ENCODE measurements at regions not wholly inside any gene's neighbourhood (a gene's known extent, or its start where the extent isn't known, plus 50 kb on each side); places are given as distances from the start of the nearest gene placed in this dataset.

DNA sequence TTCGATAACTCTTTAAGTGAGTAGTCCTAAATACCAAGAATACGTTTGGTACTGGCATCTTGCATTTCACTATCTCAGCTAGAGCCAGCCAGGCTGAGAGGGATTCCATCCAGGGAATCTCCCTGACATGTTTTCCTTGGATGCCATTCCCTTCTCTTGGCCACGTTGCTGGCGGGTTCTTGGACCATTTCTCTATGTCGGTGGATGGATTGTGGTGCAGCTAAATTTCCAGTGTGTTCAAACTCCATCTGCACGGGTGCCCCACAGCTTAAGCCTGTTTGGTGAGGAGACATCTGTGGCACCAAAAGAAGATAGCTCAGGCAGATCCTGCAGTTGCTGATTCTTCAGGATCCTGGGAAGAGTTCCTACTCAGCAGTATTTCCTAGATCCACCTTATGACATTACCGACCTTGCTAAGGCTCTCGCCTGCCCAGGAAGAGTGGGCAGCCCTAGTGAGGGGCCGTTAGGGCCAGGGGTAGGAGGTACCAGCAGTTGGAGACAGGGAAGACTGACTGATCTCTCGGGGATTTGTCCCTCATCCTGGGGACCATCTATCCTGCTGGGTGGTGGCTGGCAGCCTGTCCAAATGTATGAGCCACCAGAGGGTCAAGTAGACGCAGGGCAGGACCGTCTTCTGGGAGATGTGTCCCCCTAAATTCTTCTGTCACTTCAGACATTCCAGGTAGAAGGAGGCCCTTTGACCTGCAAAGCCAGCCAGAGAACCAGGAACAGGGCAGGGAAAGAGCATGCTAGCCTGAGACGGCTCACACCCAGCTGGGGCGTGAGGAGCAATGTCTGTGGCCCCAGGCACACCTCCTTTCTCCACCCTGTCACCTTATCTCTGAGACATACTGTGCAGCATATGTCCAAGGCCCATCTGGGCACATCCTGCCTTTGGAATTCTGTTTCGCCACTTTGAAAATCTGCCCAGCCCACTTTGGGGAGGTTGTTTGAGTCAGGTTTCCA is 72.6 kb upstream of the CAPRIN2 start:
- no peak for DNase-seq

DNA sequence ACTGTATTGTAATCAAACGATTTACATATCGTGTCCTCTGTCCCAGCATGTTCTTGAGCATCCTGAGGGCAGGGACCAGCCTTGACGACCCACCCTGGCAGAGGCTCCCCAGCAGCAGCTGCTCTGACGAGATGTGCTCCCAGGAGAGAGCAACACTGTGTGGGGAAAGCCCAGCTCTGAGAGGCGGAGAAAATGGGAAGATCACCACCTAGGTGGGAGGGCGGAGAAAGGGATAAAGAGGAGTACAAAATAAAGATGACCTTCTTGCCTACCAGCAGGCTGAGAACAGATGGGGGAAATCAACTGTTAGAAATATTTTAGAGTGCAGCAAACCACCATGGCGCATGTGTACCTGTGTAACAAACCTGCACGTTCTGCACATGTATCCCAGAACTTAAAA is 71.5 kb upstream of the CAPRIN2 start:
- DNase-seq: no peak

DNA sequence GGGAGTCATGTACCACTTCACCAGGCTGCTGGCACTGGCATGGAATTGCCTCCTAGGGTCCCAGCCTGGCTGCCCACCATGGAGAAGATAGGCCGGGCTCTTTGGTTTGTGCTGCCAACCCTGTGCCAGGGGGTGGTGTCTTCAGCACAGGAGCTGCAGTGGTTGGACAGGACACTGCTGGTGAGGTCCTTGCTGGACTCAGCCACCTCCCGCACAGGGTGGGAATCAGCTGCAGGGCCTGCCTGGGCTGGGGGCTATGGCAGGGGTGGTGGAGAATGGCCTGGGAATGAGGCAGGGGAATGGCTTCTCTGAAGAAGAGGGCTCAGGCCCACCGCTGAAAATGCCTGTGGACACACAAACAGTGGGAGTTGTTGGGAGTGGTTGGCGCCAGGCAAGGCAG is 70.6 kb upstream of the CAPRIN2 start:
- DNase-seq: no peak

DNA sequence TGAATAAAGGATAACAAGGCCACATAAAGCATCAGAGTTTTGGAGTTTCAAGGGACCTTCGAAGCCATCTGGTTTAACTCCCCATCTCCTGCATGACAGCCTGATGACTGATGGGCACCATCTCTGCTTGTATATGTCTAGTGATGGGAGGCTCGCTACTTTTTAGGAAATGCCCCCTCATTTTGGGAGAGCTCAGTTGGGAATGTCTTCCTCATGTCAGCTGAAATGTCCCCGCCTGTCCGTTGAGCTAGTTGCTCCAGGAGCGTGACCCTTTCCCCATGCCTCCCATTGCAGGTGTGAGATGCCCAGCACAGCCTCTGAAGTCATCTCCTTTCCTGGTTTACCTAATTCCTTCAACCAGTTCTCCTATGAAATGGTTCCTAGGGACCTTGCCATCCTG is 69.6 kb upstream of the CAPRIN2 start:
- DNase-seq: no peak

DNA sequence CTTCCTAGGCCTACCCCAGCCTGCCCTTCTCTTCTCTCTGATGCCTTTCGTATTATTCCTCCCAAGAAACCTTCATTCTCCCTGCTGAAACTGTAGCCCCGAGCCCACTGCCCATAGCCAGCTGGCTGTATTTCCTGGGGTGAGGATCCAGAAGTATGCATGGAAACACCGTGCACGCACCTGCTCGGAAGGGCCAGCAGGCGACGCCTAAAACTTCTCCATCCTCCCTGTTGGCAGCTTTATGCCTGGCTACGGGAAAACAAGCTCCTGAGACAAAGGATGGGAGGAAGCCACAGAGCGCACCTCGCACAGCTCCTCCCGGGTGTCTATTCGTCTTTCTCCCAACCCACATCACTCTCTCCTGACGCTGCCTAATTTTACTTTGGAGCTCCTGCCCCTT is 69.0 kb upstream of the CAPRIN2 start:
- DNase-seq: no peak

DNA sequence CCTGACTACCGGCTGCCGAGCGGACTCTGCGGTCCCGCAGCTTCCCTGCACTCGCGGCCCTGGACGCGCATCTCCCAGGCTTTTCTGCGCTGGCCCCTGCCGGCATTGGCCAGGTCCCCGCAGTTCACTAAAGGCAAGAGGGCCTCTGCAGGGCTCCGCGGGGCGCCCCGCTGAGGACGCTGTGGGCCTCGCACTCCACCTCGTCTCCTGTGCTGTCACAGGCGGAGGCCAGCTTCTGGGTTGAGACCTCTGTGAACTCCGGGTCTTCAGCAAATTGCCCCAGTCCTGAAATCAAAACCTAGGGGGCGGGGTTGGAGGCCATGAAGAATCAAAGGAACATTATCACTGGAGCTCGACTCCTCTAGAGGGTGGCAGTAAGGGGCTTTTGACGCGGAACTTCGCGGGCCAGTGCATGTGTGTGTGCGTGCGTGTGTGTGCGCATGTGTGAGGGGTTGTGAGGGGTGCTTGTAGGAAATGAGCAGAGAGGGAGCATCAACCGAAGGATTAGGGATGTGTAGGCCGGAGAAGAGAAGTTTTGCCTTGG is 68.5 kb upstream of the CAPRIN2 start:
- DNase-seq: peak; percentile 20

DNA sequence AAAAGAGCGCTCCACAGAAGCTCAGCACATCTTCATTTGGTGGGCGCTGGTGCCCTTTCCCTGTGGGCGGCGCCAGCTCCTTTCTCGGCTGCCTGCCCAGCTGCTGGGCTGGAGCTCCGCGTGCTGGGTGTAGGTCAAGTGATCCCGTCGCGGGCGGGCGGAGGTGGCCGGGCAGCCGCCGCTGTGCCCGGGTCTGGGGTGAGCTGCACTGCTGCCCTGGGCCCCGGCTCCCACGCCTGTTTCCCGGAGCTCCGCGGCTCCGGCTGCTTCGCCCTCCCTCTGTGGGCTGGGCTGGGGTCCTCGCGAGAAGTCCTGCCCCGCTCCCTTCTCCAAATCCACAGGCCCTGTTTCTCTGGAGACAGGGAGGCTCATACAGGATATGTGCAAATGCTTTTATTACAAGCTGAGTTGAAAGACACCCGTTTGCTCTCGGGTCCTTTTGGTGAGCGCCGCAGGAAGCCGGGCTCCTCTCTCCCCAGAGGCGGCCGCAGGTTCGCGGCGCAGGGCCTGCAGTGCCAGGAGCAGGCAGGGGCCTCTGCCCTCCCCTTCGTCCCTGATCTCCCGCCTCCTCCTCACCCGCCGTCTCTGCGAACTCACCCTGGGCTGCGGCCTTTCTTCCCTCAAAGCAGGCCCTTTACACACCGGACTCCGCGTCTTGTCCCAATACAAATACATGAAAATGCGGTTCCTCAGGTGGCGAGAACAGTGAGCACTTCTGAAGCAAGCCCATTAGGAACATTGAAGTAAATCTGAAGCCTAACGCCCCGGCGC is 67.8 kb upstream of the CAPRIN2 start:
- peak; percentile 54 for DNase-seq

DNA sequence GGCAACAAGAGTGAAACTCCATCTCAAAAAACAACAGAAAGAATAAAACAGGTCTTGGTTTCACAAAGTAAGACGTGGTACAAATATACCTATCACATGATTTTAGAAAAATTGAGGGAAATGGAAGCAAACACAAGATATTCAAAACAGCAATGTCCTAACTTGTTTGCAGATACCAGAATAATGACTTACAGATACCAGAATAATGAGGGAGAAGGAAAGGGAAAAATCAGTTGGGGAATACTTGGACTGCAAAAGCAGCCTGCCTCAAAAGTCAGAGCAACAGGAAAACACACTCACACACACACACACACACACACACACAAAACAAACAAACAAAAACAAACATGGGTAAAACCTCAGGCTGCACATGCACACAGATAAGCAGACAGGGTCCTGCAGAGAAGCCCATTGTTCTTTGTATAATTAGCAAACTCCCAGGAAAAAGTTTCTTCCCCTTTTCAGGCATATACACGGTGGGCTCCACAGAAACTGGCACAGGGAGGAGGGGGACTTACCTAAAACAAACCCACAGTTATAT is 65.7 kb upstream of the CAPRIN2 start:
- no peak for DNase-seq

DNA sequence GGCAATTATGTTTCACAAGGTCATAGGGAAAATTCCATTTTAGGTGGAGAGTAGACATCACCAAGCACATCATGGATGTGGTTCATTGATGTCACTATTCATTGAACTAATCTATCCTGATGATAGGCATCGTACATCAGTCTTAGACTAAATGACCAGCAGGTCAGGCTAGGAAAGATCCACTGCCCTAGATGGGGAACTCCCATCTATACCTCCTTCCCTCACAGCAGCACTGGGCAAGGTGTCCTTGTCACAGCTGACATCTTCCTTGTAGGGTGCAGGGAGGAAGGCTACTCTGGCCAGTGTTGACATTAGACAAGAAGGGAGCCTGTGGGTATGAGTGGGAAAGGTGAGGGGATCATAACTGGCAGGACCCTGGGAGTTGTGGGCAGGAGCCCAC is 63.8 kb upstream of the CAPRIN2 start:
- no peak for DNase-seq

DNA sequence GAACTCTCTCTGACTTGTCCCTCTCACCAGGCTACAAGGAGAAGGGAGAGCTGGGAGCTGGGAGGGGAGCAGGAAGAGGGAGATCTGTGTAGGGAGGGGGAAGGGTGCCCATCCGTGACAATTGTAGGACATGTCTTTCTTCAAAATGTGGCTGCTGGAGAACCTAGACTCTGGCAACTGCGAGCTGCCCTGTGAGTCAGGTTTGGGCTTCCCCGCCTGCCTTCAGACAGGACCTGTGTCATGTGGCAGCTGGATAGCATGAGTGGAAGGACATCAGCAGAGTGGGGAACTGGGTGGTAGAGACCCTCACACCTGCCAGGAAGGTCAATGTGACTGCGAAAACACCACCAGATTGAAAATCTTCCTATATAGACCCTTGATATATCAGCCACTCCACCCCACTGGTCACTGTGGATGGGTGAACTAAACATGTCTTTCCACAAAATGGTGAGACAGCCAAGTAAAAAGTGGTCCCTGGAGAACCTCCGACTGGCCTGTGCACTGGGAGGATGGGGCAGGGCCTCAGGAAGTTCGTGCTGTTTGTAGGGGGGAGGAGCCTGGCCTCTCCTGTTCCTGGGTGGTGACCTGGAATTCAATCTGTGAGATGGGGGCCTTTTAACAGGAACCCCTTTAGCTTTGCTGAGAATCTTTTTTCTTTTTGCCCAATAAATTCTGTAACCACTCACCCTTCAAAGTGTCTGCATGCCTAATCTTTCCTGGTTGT is 62.2 kb upstream of the CAPRIN2 start:
- DNase-seq: no peak

DNA sequence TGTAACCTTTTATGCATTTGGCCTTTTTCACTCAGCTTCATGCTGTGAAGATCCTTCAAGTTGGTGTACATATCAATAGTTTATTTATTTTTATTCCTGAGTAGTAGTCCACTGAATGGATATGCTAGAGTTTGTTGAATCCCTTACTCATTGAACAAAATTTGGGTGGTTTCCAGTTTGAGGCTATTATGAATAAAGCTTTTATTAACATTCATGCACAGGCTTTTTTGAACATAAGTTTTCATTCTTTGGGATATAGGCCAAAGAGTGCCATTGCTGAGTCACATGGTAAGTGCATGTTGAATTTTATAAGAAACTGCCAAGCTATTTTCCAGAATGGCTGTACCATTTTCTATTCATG is 59.5 kb upstream of the CAPRIN2 start:
- no peak for DNase-seq

DNA sequence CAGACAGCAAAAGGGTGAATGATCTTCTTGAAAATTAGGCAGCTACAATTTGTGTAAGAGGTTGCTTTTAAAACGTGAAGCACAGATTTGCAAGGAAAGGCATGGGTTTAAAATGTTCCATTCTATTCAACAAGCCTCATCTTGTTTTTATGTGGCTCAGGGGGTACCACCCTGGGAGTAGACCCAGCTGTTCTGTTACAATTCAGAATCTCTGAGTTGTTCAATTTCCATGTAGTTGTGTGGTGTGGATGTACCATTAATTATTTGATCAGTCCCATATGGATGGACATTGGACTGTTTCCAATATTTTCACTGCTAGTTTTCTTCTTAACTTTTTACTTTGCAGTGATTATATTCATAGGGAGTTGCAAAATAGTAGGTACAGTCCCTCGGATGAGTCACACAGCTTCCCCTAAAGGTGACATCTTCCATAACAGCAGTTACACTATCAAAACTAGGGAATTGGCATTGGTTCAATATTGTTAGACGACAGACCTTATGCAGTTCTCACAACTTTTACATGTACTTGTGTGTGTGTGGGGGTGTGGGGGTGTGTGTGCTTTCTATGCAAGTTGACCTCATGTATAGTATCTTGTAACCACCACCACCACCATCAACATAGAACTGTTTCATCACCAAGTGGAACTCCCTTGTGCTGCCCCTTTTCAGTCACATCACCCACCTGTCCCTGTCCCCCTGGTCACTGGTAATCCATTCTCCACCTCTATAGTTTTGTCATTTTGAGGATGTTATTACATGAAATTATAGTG is 59.0 kb upstream of the CAPRIN2 start:
- no peak for DNase-seq

DNA sequence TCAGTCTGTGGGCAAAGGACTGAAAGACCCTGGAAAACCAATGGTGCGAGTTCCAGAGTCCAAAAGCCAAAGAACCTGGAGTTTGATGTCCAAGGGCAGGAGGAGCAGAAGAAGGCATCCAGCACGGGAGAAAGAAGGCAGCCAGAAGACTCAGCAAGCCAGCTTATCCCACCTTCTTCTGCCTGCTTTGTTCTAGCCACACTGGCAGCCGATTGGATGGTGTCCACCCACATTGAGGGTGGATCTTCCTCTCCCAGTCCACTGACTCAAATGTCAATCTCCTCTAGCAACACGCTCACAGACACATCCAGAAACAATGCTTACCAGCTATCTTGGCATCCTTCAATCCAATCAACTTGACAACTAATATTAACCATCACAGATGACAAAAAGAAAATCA is 57.2 kb upstream of the CAPRIN2 start:
- no peak for DNase-seq

DNA sequence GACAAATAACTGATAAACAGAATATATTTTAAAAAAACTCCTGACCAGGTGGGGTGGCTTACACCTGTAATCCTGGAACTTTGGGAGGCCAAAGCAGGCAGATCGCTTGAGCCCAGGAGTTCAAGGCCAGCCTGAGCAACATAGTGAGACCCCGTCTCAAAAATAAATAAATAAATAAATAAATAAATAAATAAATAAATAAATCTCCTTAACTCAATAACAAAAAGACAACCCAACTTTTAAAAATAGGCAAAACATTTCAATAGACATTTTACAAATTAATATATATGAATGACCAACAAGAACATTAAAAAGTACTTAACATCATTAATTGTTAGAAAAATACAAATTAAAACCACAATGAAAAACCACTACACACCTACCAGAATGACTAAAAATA is 56.2 kb upstream of the CAPRIN2 start:
- no peak for DNase-seq

DNA sequence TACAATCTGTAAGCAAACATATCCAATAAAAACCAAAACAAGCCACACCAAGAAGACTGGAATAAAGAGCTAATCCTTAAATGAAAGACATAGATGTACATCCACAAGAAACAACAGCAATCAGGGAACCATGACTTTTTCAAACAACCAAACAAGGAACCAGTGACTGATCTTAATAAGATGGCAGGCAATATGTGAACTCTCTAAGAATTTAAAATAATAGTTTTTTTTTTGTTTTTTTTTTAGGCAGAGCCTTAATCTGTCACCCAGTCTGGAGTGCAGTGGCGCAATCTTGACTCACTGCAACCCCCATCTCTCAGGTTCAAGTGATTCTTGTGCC is 52.9 kb upstream of the CAPRIN2 start:
- no peak for DNase-seq

DNA sequence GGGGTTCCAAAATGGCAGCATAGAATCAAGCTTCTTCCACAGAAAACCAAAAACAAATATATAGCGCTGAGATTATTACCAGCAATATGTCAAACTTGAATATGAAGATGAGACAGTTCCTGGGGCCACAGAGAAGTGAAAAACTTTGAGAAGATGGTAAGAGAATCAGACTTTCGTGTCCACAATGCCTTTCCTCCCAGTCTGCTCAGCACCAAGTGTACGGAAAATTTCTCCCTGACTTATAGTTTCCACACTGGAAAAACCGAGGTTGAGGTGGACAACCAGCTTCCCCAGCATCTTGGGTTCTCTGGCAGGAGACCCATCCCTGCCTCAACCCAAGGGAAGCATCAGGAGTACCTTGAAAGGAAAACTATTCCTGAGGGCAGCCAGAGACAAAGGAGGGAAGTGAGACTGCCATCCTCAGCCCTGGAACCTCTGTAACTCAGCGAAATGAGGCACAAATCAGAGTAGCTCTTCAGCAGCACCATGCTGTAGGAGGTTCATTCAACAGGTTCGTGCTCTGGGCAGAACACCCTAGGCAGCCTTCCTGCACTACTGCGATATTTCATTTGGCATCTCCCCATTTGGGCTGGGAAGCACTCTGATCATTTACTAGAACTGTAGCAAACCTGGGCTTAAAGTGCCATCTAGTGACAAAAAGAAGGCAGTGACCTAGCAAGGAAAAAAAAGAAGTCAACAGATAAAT is 52.4 kb upstream of the CAPRIN2 start:
- peak; percentile 79 for DNase-seq

DNA sequence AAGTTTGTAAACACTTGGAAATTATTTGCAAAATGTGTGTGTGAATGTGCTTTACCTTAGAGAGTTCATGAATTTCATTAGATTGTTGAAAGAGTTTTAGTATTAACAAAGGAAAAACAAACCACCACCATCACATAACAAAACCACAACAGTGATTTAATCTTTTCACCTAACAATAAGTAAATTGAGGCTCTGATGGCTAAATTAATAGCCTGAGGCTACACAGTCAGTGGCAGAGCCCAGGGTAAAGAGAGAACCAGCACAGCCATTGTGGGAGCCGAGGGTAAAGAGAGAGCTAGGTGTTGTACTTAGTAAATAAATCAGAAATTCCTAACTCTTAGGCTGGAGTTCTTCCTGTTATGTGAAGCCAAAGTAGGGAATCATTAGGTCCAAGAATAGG is 51.2 kb upstream of the CAPRIN2 start:
- no peak for DNase-seq
